ENCODE measurements at regions not wholly inside any gene's neighbourhood (a gene's known extent, or its start where the extent isn't known, plus 50 kb on each side); places are given as distances from the start of the nearest gene placed in this dataset.

DNA sequence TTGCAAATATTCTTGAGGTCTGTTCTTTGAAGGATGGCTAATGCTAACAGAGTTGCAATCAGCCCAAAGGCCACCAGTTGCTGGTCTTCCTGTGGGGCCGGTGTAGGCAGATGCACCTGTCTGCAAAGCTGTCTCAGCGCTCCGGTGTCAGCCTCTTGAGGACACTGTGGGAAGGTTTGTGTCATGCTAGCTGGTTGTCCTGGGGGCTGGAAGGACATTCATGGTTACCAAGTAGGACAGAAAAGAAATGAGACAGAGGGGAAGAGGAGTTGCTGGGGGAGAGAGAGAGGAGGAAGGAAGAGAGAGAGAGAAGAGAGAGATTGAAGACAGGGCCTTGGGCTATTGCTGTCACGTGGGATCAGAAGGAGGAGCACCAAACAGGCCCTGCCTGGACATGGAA is 639.6 kb upstream of the HS6ST1 start:
- no peak for DNase-seq

DNA sequence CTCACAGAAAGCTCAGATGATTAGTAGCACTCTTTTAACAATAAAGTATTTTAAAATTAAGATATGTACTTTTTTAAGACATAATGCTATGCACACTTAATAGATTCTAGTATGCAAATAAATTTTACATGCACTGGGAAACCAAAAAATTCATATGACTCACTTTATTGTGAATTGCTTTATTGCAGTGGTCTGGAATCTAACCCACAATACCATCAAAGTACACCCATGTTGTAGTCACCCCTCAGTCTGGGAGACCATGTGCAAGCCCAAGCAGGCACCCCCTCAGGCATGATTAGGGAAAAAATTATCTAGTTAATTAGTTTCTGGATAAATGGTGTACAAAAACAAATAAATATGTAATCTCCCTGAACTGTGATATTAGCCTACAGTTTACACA is 649.0 kb upstream of the HS6ST1 start:
- DNase-seq, result no peak

DNA sequence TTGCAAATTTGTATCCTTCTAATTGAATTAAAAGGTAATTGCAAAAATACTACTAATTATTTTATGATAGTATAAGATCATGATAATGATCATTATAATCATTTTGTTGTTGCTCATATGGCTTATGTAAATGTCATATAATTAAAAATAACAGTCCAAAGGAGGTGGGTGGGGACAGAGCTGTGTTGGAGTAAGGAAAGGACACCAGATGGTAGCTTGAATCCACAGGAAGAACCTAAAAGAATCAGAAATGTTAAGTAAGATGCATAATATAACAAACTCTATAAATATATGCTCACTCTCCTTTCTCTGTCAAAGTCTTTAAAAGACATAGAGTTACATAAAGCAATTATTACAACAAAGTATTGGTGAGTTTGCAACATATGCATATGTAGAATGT is 650.7 kb upstream of the HS6ST1 start:
- no peak for DNase-seq

DNA sequence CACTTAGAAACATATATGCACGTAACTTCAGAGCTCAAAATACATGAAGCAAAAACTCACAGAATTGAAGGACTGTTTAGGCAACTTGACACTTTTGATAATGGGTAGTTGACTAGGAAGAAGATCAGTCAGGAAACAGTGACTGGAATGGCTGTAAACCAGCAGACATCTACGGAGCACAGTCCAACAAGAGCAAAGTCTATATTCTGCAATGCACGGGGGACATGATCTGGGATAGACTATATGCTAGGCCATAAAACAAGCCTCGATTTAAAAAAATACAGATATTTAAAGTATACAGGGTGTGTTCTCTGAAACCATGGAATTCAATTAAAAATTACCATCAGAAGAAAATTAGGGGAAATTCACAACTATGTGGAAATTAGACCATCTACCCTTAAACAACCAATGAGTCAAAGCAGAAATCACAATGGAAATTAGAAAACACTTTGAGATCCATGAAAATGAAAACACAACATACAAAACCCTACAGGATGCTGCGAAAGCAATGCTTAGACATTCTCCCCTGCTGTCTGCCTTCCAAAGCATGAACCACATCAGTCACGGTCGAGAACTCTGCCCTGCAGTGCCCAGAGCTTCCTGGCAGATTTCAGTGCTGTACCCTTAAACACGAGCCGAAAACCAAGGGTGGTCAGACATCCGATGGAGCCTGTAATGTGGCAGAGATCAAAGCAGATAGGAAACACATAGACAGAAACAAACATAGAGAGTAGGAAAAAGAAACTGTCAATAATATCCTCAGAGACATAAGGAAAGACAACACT is 651.9 kb upstream of the HS6ST1 start:
- DNase-seq, result no peak

DNA sequence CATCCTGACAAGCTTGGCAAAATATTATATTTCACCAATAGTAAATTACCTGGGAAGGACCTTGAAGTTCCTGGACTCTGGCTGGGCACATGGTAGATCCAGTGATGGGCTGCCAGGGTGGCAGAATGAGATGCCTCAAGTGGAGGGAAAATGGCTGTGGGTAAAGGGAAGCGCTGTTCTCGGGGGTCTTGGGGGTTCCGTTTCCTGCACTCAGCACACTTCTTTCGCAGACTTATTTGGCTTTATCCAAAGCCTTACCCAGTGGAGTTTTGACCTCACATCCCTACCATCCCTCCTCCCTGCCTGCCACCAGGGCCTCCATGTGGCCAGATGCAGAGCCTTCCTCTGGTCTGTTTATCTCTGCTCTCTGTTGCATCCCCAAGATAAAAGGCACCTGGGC is 654.9 kb upstream of the HS6ST1 start:
- no peak for DNase-seq

DNA sequence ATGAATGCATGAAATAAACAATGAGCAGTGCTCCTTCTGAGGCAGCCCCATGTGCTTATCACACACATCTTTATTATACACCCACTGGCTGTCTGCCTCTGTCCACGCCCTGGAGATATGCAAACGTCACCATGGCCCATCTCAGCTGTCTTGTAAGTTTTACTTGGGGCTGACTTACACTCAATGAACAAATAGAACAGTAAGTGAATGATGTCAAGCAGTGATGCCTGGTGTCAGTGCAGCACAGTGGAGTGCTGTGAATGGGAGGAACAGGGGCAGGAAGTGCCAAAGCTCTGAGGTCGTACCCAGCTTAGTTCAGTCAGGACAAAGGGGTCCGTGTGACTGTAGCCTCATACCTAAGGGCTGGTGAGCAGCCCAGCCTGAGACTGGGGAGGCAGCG is 659.5 kb upstream of the HS6ST1 start:
- no peak for DNase-seq

DNA sequence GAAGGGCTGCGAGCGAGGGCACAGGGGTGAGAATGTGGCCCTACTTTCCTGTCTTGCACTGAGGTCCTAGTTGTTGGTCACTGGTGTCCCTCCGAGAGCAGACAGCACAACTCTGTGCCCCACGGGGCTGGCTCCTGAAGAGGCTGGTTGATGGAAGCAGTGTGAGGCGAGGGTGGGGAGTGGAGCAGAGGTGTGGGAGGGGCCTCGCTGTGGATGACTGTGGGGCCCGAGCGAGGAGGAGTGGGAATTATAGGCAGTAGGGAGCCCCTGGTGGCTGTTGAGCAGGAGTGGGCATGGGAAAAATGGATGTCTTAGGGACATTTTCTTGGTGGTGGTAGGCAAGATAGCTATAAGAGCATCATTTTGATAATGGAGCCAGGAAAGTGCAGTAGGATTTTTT is 660.5 kb upstream of the HS6ST1 start:
- no peak for DNase-seq

DNA sequence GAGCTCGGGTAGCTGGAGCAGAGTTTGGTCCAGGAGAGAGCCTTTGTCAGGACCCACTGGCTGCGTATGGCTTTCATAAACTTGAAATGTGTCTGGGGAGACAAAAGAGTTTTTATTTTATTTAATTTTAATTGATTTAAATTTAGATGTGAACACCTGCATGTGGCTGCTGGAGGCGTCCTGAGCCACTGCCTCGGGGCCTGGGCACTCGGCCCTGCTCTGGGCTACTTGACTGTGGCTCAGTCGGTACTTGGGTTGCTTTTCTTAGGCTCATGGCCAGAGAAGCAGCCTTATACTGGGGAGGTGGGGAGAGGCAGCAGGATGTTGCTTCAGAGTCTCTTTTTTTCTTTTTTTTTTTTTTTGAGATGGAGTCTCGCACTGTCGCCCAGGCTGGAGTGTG is 661.8 kb upstream of the HS6ST1 start:
- no peak for DNase-seq

DNA sequence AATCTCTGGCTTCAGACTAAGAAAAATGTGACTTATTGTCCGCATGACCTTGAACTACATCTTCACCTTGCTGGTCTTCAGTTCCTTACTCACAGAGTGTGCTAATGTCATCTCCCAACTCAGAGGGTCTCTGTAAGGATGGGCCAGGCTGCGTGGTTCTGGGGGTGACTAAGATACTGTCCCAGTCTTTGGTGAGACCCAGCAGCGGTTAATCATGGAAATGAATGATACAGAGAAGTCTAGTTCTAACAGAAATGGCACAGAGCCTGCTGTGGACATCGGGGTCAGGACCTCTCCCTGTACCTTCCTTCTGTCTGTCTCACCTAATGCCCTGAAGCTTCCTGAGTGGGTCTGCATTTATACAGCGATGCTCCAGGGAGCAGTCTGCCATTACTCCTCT is 662.7 kb upstream of the HS6ST1 start:
- no peak for DNase-seq

DNA sequence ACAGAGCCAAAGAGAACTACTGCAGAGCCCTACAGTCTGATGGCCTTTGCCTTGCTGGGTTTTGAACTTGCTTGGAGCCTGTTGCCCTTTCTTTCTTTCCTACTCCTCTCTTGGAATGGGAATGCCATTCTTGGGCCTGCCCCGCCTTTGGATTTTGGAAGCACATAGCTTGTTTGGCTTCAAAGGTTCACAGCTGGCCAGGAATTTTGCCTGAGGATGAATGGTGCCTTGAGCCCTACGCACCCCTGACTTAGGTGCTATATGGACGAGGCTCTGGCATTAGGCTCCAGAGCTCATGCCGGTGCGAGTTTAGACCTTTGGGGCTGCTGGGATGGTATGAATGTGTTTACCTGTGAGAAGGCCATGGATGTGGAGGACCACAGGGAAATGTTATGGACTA is 663.3 kb upstream of the HS6ST1 start:
- DNase-seq, result no peak

DNA sequence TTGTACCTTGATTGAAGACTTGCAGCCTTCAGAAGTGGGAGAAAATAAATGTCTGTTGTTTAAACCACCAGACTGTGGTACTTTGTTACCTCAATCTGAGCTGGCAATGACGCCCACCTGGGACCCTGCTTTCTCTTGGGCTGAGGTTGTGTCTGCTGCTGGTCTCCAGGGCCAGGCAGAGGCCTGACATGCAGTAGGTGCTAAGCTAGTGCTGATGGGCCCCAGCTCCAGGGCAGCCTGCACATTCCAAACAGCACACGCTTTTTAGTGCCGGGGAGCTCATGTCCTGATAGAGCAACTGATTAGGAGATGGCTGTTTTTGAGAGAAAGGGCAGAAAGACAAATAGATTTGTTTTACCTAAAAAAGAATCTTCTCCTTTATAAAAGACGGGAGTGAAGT is 664.0 kb upstream of the HS6ST1 start:
- DNase-seq, result no peak

DNA sequence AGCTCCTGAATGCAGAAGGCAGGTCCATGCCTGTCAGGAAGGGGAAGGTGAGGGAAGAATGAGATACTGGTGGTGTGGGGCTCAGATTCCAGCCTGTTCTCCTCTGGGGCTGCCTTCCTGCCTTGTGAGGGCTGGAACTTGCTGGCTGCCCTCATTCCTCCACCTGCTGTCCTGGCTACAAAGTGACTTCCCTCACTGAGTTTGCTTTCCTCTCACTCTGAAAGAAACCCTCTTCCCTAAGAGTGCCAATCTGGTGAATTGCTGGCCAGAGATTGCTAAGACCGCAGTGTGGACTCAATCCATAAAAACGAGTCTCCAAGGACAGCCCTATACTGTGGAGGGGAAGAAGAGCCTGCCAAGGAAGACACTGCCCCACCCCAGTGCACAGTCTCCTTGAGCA is 664.4 kb upstream of the HS6ST1 start:
- no peak for DNase-seq

DNA sequence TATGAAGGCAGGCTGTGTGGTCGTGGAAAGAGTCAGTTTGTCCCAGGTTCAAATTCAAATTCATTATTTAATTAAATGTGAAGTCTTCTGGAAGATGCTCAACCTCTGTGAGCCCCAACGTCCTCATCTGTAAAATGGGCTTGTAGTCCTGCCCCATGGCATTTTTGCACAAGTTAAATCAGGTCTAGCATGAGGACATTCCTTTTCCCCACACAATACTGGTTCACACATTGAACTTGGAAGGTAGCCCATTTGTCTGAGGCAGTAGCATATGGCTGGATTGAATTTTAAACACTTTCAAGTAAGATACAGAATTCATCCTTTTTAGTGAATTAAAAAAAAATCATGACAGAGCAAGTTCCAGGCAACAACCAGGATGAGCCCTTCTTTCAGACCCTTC is 665.4 kb upstream of the HS6ST1 start:
- DNase-seq, result no peak

DNA sequence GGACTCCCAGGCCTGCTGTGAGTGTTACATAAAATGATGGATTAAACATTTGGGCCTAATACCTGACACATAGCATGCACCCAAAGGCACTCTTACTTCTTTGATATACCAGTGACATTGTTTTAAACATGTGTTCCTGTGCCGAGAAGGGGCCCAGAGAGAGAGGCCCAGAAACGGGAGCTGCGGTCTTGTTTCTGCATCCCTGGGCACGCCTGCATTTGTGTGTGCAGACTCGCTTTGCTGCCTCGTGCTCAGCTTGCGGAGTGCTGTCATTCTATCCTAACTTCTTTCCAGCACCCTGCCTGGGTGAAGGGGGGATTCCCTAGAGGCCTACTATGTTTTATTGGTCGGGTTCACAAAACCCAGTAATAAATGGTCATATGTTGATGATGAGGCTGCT is 666.2 kb upstream of the HS6ST1 start:
- no peak for DNase-seq

DNA sequence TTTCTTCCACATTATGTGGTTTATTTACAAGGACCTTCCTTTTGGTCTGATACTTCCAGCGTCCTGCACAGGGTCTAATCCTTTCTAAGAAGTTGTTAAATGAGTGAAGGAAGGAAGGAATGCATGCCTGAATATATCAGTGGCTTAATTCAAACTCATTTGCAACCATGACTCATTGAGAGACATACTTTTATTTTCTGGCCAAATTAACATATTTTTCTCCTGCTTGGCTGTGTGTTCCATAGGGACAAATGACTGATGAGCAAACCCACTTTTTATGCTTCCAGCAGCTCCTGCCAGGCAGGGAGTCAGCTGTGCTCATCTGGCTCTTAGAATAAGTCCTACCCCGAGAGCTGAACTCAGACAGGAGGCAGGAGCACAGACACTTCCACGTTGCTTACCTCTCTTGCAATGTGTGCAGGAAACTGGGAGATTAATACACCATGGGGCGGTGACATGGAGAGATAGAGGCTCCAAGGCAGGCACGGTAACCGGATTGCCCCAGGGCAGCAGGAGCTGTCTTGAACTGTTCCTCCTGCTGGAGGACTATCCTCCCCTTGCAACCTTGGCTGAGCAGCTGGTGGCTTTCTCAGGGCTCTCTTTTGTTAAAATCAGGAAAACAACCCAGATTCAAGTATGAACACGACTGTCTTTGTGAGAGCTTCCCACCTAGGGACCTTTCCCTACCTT is 667.5 kb upstream of the HS6ST1 start:
- DNase-seq, result no peak

DNA sequence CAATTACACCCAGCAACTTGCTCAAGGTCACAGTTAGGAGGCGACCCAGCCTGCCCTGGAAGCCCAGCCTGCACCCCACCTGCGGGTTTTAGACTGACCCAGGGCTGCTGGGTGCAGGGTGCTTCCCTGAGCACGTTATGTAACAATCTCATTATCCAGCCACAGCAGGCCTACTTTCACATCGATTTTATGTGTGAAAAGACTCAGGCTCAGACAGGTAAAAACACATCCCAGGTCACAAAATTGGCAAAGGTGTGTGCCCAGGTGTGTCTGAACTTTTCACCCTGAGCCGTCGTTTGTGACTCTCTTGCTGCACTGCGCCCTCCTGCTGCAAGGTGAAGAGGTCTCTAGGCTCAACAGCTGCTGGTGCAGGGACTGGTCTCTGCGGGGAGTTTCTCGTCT is 668.2 kb upstream of the HS6ST1 start:
- no peak for DNase-seq

DNA sequence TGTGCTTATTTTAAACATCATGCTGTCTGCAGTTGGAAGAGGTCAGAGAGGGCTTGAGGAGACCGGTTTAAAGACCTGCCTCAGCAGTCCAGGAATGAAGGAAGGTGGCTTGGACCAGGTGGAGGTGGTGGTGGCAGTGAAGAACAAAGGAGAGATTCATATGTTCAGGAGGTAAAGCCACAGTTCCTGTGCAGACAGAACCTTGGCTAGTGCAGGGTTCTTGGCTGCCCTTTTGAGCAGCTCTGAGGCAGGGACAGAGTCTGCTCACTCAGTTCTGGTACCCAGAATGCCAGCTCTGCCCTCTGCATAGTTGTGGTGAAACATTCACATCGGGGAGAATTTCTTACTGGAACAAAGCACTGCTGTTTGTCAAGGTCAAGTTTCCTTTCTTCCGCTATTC is 669.7 kb upstream of the HS6ST1 start:
- DNase-seq, result no peak

DNA sequence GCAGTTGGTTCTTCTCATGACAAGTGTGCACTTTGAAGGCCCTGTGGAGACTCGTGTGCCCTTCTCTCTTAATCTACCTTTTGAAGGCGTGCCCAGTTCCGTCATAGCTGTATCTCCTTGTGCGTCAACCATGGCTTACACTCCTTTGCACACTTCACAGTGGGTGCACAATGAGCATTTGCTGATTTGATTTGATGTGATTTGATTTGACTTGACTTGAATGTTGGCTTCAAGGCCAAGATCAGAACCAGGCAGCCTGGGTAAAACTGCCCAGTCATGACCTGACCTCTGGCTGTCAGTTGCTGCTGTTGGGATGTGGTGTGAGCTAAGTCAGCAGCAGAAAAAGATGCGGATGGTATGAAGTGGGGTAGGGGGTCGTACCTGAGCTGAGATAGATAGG is 670.3 kb upstream of the HS6ST1 start:
- DNase-seq, result no peak

DNA sequence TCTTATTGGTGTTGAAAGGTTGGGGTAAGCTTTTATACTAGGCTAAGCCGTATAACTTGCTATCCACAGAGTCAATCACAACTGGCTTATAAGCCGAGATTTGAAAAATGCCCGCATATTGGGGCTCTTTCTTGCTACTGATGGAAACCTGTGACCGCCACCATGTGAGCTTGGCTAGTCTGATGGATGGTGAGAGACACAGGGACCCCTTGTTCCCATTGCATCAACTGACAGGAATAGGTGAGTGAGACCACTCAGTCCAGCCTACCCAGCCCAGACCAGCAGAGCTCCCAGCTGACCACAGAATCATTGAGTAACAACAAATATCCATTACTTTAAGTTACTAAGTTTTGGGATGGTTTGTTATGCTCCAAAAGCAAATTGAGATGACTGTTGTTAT is 676.4 kb upstream of the HS6ST1 start:
- DNase-seq, result no peak

DNA sequence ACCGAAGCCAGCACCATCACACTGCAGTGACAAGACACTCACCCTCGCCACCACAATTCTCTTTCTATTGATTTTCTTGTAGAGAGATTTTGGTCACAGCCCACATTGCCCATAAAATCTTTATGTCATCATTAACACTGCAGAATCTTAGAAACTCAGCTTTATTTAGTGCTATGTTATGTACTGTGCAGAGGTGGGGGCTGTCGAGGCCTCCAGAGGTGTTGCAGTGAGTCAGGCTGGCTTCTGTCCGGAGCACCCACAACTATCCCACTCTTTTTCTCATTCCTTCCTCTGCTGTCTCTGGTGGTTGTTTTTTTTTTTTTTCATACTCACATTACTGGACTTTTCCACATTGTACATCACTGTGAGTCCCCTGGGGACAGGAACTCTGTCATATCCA is 677.4 kb upstream of the HS6ST1 start:
- DNase-seq, result no peak

DNA sequence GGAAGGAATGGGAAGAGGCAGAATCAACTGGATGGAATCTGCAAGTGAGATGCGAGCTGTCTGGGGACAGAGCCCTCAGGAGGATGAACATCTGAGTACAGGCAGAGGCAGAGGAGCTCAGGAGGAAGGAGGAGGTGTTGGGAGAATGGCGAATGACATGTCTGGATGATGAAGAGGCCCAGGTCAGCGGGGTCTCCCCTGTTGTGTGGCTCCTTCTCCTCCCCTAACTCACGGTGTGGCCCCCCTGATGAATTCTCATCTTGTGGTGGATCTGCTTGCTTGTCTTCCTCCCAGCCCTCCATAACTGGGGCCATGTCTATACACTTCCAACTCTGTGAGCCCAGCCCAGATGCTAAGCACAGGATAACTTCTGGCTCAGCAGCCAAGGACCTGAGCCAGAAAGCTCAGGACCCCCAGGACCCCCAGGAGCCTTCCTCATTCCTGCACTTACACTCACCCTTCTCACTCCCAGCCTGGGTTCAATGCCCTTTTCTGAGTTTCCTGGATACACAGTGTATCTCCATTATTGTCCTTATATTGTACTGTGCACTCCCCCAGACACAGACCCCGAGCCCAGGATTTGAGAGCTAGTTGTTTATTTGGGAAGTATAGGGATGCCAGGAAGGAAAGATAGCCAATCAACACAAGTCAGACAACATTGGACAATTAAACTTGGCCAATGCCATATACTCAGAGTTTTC is 678.6 kb upstream of the HS6ST1 start:
- DNase-seq, result no peak

DNA sequence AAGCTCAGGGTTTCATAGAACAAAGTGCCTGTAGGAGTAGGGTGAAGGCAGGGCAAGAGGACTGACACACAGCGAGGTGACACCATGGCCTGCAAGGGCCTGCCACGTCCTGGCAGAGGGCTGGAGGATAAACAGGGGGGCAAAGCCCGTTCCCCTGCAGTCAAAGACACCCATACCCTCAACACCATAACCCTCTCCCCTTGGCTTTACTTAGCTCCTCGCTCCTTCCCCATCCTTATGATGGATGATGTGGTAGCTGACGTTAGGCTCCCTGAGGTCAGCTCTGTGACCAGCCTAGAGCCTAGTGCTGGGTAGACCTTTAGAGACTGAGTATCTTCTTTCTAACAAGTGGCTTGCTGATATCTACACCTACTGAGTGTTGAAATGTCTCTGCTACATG is 683.3 kb upstream of the HS6ST1 start:
- DNase-seq, result no peak

DNA sequence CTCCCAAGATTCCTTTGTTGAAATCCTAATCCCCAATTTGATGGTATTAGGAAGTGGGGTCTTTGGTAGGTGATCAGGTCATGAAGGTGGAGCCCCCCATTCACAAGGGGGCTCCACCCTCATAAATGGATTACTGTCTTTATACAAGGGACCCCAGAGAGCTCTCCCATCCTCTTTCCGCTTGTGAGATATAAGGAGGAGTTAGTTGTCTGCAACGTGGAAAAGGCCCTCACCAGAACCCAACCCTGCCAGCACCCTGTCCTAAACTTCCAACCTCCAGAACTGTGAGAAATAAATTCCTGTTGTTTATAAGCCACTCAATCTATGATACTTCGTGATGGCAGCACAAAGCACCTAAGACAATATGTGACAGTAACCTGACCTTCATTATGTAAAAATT is 684.1 kb upstream of the HS6ST1 start:
- no peak for DNase-seq

DNA sequence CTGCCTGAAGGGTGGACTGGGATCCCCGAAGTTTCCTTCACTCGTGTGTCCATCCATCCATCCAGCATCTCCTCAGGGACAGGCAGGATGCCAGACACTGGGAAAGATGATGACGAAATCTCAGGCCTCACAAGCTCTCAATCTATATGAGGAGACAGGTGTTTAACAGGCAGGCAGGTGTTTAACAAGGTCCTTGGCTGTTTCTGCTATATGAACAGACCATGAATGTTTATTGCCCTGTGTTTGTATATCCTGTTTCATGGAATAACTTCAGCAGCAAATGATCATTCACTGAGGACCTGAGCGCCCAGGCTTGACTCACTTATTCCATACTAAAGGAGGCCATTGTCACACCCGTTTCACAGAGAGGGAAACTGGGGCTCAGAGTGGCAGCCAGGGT is 685.8 kb upstream of the HS6ST1 start:
- no peak for DNase-seq

Data from stimulated activated CD4-positive, alpha-beta T cell treated with anti-CD3 and anti-CD28 coated beads, Interleukin-2, amount 100 ng/mL, for 24 hours (primary cell).